ENCODE measurements at regions not wholly inside any gene's neighbourhood (a gene's known extent, or its start where the extent isn't known, plus 50 kb on each side); places are given as distances from the start of the nearest gene placed in this dataset.

DNA sequence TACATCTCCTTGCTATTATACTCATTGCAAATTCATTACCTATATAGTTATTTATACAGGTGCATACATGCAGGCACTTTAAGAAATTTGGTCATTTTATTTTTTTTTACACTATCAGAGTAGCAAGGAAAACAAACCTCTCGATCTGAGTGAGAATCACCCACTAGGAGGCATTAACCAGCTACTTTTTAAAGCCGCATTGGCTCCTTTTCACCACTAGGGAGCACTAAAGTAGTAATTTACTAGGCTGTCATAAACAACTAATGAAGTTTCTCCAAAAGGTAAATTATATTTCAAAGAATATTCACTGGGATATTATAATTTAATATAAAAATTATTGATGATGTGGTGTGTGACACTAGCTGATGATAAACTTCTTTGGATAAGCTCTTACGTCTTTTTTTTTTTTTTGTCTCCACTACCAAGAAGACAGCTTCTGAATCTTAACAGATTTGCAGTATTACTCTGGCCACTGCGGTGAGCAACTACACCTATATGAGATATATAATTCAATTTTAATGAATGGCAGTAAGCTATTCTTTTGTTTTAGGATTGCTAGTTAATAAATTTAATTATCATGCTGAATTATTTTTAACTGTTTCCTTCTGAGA, 101.9 kb downstream of the NOL4 start:
- Mint-ChIP-seq H3K27ac (no peak overlapping the region), H3K36me3 (ENCODE audit: low read depth) (no peaks in the 10 kb centered on the region), H3K4me3 (no peak overlapping the region), H3K4me1 (peaks cover 21% of the 10 kb centered on the region), H3K9me3 (no peaks in the 10 kb centered on the region), H3K27me3 (ENCODE audit: low read depth, poor library complexity) (peaks cover 5% of the 10 kb centered on the region)
- peak; percentile 92 for TF ChIP-seq CTCF (IDR thresholded peaks at IDR 0.05)
- DNase-seq = peak; percentile 26

- no peak for DNase-seq
- H3K4me1 Mint-ChIP-seq = peaks cover 31% of the 10 kb centered on the region
- H3K9me3 Mint-ChIP-seq = no peaks in the 10 kb centered on the region
- no peak overlapping the region for H3K27ac Mint-ChIP-seq
- H3K27me3 Mint-ChIP-seq (ENCODE audit: low read depth, poor library complexity) = peaks cover 5% of the 10 kb centered on the region
- H3K36me3 Mint-ChIP-seq (ENCODE audit: low read depth) = no peaks in the 10 kb centered on the region
- no peak overlapping the region for H3K4me3 Mint-ChIP-seq
- no peak for TF ChIP-seq CTCF (IDR thresholded peaks at IDR 0.05)
Observed at GRCh38 chr18:34121200-34121721, 103.5 kb downstream of the NOL4 start.

DNA sequence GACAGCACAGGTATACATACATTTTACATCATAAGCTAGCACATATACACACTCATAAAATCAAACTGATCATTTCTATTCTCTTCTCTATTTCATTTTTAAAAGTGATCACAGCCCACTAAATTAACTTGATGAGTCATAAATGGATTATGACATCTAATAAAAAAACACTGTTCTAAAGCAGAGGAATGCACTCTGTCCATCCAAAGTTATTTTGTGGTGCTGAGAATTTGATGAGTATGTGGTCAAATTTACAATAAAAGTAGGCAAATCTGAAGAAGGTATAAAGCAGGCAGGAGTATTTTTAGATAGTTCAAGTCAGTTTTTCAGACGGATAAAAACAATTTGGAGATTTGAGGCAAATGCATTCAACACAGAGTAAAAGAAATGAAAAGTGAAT, 104.4 kb downstream of the NOL4 start:
- H3K27me3 Mint-ChIP-seq (ENCODE audit: low read depth, poor library complexity) = peaks cover 5% of the 10 kb centered on the region
- peaks cover 31% of the 10 kb centered on the region for H3K4me1 Mint-ChIP-seq
- no peak overlapping the region for H3K4me3 Mint-ChIP-seq
- no peak overlapping the region for H3K27ac Mint-ChIP-seq
- no peak for DNase-seq
- no peaks in the 10 kb centered on the region for H3K9me3 Mint-ChIP-seq
- no peak for TF ChIP-seq CTCF (IDR thresholded peaks at IDR 0.05)
- H3K36me3 Mint-ChIP-seq (ENCODE audit: low read depth) = no peaks in the 10 kb centered on the region

DNA sequence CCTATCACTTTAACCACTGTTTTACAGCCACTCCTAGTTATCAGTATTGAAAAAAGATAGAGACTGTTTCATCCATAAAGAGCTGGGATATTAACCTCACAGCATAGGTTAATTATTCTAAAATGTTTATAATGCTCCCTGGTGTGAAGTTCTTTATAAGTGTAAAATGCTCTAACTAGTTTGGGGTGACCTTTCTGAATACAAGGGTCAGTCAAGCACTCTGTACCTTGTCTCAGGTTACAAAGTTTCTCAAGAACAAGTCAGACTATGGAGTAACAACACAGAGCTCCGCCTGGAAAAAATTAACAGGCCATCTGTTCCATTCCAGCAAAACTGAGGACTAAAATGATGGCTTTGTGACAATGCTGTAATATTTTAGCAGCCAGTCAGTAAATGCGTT, 107.4 kb downstream of the NOL4 start:
- H3K27me3 Mint-ChIP-seq (ENCODE audit: low read depth, poor library complexity) = peaks cover 5% of the 10 kb centered on the region
- H3K4me3 Mint-ChIP-seq = no peak overlapping the region
- H3K27ac Mint-ChIP-seq = no peak overlapping the region
- peaks cover 31% of the 10 kb centered on the region for H3K4me1 Mint-ChIP-seq
- no peaks in the 10 kb centered on the region for H3K36me3 Mint-ChIP-seq (ENCODE audit: low read depth)
- no peak for TF ChIP-seq CTCF (IDR thresholded peaks at IDR 0.05)
- no peaks in the 10 kb centered on the region for H3K9me3 Mint-ChIP-seq
- DNase-seq = no peak

DNA sequence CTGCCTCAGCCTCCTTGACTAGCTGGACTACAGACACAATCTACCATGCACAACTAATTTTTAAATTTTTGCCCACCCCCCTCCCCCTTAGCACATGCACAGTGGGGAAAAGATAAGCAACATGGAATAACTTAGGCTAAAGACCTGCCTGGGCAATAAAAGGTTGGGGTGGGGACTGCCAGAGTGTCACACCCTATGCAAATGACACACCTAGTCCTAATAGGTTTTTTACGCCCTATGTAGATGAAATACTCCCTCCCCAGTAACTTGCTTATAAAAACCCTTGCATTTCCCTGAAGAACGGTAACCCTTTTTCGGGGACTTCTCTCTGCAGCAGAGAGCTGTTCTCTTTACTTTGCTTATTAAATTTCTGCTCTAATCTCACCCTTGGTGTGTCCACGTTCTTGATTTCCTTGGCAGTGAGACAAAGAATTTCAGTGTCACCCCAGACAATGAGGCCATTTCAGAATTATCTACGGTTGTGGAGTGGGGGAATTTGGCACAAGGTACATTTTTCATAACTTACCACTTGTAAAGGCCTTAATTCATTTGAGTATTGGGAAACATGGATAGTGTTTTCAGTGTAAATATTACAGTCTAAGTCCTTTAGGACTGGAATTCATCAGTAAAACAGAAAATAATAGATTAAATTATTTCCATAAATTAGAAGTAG, 109.2 kb downstream of the NOL4 start:
- Mint-ChIP-seq H3K9me3 (no peaks in the 10 kb centered on the region), H3K36me3 (ENCODE audit: low read depth) (no peaks in the 10 kb centered on the region), H3K27ac (no peak overlapping the region), H3K4me1 (peaks cover 17% of the 10 kb centered on the region), H3K4me3 (no peak overlapping the region), H3K27me3 (ENCODE audit: low read depth, poor library complexity) (peaks cover 3% of the 10 kb centered on the region)
- TF ChIP-seq CTCF (IDR thresholded peaks at IDR 0.05) = no peak
- no peak for DNase-seq

DNA sequence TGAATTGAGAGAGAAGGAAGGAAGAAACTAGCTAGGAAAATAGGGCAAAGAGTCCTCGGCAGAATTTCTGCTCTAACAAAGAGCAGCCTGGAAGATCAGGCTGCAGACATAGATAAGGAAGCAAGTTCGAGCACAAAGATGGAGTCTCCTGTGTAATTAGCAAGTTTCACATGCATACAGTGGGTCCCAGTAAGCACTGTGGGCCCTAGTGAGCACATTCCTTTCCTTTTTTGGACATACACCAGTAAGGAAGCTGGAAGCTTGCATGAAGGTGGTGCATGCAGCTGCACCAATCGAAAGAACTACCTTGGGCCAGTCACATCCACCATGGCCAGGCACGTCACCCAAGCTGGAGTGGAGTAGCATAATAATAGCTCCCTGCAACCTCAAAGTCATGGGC, 109.7 kb downstream of the NOL4 start:
- no peaks in the 10 kb centered on the region for H3K9me3 Mint-ChIP-seq
- H3K4me1 Mint-ChIP-seq = peaks cover 12% of the 10 kb centered on the region
- no peak overlapping the region for H3K4me3 Mint-ChIP-seq
- DNase-seq = no peak
- H3K27ac Mint-ChIP-seq = no peak overlapping the region
- no peaks in the 10 kb centered on the region for H3K36me3 Mint-ChIP-seq (ENCODE audit: low read depth)
- no peak for TF ChIP-seq CTCF (IDR thresholded peaks at IDR 0.05)
- H3K27me3 Mint-ChIP-seq (ENCODE audit: low read depth, poor library complexity) = peaks cover 4% of the 10 kb centered on the region

All from nephron progenitor cell (in vitro differentiated cells).